ENCODE measurements at regions not wholly inside any gene's neighbourhood (a gene's known extent, or its start where the extent isn't known, plus 50 kb on each side); places are given as distances from the start of the nearest gene placed in this dataset.
"Not testable (repeated sequence)": the region's sequence is repeated elsewhere in the genome, so short reads cannot be mapped to it uniquely, and the experiment has no call there.

DNA sequence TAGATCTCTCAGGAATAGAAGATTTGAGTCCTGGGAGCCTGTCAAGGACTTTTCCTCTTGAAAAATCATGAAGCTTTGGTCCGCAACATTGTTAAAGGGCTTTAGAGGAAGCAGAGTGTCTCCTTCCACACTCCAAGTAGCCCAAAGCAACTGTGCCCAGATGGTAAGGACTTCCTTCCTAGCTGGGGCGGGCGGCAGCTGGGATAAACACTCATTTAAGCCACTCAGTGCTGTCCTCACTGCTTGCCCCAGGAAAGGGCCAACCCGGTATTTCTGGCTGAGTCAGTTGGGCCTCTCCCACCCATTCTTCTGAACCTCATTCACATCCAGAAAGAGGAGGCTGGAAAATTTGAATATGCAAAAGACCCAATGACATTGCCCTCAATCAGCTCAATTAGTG lies 144.3 kb downstream of the CHIC2 start:
- no peak for DNase-seq
- peak; percentile 40 for ATAC-seq

DNA sequence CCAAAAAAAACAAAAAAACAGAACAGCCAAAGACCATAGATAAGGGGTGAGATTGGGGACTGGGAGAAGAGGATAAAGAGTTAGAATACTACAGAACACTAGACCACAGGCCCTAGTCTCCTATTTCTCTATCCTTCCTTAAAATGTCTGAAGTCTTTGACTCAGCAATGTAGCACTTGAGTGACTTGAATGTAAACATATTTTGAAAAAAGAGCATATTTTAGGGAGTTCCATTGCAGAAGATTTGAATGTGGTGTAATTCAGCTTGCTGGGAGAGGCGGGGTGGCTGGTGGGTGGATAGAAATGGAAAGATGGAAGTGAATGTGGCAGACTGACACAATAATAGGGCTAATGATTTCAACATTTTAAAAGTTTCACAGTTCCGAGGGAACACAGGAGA lies 144.9 kb downstream of the CHIC2 start:
- ATAC-seq = no peak
- DNase-seq = no peak

DNA sequence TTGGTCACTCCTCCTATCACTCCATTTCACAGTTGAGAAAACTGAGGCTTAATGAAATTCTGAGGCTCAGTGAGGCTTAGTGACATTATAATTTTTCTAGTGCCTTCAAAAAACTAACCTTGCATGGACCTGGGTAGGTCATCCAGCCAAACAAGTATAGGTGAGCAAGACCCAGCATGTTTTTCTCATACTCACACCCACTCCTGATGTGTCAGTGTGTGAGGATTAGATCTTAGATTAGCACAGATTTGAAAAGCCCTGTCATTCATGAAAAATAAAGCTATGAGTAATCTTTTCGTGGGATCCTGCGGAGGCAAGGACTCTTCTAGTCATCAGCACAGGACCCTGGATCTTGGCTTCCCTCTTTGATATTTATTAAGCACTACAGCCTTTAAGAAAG lies 146.7 kb downstream of the CHIC2 start:
- peak; percentile 47 for ATAC-seq
- DNase-seq = no peak

DNA sequence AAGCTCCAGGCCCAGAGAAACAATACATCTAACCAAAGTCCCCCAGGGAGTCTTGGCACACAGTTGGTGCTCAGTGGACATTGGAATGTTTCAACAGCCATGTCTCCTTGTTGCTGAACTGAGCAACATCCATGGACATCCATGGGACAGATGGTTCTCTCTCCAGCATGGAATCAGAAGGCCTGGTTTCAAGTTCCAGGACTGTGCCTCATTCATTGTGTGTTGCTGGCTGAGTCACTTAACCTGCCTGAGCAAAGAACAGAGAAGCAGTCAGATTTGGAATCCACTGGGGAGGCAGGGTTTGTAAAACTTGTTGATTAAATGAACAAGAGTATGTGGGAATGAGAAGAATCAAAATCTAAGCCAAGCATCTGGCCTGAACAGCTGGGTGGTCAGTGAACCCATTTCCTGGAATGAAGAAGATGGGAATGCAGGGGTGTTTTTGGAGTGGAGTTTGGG lies 147.9 kb downstream of the CHIC2 start:
- ATAC-seq = no peak
- DNase-seq = no peak

DNA sequence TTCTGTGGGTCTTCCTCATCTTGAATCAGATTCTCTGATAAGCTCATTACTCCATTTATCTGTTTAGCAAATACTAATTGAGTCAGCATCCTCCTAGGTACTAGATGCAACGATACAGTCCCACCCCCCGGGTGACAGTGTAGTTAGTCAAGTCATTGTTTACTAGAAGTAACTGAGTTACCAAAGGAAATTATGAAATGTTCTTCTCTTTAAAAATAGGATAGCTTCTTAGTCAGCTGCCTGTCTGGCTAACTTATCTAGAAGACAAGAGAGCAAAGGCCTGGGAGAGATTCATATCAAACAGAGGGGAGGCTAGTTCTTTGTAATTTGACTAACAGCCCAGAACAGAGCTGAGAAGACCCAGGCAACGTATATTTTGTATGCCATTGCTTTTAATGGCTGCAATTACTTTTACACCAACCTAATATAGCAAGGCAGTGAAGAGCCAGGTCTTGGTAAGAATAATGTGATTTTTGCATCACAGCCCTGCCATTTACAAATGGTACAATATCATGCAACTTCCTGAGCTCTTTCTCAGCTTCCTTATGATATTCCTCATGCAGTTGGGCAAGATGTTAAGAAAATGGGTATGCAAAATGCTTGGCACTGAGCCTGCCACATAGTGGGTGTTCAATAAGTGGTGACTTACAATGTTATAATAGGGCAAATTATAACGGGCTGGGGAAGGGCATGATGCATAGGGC lies 149.9 kb downstream of the CHIC2 start:
- ATAC-seq = no peak
- no peak for DNase-seq

DNA sequence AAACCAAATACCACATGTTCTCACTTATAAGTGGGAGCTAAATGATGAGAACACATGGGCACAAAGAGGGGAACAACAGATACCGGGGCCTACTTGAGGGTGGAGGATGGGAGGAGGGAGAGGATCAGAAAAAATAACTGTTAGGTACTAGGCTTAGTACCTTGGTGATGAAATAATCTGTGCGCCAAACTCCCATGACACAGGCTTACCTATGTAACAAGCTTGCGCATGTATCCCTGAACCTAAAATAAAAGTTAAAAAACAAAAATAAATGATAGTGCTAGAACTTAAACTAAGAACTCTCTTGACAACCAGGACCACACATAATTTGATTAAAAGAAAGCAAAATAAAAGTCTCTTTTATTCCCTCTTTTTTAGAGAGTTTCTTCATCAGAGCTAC lies 150.6 kb downstream of the CHIC2 start:
- ATAC-seq = no peak
- no peak for DNase-seq

DNA sequence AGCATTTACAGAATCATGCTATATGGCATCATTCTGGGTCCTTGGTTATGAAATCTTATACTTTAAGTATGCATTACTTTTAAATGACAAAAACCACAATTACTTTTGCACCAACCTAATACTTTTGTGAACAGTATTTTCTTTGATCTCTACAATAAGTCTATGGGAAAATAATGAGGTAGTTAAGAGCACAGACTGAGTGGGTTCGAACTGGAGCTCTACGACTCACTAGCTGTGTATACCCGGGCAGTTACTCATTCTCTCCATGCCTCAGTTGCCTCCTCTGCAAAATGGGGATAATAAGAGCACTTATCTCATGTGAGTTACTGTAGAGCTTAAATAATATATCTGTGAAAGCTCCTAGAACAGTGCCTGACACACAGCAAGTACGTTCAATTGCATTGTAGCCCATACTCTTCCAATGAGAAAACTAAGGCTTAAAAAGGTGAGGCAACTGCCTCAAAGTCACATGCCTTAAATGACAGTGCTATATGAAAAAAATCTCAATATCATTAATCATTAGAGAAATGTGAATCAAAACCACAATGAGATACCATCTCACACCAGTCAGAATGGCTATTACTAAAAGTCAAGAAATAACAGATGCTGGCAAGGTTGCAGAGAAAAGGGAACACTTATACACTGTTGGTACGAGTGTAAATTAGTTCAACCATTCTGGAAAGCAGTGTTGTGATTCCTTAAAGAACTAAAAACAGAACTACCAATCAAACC lies 151.5 kb downstream of the CHIC2 start:
- no peak for ATAC-seq
- no peak for DNase-seq

DNA sequence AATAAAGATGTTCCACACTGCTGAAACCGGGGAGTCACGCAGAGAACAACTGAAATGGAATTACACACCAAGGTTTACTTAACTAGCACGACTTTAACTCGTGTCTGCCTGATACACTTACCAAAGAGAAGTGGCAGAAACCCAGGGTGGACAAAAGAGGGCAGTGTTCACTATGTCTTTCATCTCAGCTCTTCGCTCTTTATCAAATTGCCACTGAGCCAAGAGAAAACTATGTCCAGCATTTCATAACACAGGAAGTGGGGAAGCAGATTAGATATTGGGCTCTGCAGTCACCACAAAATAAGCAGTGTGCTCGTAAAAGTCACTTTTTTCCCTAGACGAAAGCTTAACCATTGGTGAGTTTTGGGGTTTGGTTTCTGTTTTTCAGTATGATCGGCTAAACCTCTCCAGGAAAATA lies 155.7 kb downstream of the CHIC2 start:
- DNase-seq (peak; percentile 9), ATAC-seq (peak; percentile 65)

DNA sequence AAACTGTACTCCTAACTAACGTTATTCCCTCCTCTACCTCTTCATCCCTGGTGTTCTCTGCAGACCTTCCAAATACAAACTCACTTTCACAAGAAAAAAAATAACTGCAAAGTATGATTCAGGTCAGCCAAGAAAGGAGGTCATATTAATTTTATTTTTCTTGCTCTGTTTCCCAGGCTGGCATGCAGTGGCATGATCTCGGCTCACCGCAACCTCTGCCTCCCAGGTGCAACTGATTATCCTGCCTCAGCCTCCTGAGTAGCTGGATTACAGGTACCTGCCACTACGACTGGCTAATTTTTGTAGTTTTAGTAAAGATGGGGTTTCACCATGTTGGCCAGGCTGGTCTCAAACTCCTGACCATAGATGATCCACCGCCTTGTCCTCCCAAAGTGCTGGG lies 156.6 kb downstream of the CHIC2 start:
- ATAC-seq = no peak

DNA sequence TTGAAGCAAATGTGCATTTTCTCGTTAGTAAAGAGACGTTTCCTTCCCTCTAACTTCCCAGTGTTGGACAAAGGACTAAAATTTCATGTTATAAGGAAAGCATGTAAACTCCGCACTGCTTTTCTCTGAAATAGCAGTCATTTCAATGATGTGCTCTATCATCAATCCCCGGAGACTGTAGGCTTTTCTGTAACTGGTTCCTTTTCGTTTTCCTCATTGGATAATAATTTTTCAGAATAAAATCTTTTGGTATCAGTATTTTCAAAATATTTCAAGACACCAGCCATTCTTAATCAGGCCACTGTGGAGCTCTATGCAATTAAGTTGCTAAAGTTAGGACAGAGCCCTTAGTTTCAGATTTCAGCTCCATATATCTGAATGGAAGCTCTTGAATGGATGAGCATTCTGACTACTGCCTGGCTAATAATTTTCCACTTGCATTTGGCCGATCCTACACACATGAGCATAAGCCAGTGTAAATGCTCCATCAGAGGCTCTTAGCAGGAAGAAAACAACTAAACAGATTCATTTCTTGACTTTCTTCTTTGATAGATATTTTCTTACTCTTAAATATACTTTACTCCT lies 157.7 kb downstream of the CHIC2 start:
- DNase-seq (no peak), ATAC-seq (no peak)

More for the DNA sequence above, 156.6 kb downstream of the CHIC2 start:
- no peak for DNase-seq

DNA sequence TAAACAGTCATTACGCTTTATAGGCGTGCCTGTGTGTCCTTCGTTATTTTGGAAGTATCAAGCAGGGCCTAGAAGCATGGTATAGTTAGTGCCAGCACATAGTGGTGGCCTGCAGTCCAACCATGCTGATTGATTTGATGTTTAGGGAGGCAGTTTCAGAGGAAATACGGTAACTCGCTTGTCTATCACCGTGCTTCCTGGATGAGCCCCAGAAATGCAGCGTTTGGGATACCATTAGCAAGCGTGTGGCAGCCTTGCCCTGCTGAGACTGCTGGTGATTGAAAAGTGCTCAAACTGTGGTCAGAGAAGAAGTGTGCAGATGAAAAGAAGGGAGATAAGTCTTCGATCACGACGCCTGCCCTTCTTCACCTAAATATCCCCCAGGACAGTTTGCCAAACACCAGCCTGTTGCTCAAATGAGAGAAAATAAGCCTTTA lies 158.4 kb downstream of the CHIC2 start:
- no peak for ATAC-seq
- DNase-seq = no peak

DNA sequence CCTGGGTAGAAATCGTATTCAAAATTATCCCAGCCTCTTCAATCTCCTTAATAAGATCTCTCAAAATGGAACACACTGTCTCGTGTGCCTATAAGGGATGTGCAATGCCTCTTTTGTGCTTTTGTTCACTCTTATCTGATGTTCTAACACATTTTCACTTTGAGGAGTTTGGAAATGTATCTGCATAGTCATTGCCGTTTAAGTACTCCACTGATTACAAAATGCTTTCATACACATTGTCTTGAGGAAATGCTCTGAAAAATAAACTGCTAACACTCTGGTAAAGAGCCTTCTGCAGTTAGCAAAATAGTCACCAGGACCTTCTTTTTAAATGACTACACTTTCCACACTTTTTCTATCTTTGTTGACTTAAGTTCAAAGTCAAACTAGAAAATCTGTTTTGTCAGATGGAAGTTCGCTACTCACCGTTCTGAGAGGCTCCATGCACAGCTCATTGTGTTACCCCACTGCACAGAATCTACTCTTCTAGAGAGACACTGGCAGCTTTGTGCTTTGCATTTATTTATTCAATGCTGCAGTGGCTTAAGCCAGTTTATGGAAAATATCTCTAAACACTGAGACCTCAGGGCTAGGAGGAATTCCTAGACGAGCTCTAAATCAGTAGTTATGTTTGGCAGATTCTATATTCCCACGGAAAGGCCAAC lies 159.0 kb downstream of the CHIC2 start:
- no peak for DNase-seq
- no peak for ATAC-seq

DNA sequence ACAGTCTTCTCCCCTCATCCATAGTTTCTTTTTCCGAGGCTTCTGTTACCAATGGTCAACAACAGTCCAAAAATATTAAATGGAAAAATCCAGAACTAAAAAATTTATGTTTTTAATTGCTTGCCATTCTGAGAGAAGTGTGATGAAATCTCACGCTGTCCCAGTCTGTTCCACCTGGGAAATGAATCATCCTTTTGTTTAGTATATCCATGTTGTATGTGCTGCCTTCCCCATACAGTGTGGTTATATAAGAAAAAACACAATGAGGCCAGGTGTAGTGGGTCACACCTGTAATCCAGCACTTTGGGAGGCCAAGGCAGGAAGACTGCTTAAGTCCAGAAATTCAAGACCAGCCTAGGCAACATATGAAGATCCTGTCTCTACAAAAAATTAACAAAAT lies 161.6 kb downstream of the CHIC2 start:
- DNase-seq = no peak
- no peak for ATAC-seq

DNA sequence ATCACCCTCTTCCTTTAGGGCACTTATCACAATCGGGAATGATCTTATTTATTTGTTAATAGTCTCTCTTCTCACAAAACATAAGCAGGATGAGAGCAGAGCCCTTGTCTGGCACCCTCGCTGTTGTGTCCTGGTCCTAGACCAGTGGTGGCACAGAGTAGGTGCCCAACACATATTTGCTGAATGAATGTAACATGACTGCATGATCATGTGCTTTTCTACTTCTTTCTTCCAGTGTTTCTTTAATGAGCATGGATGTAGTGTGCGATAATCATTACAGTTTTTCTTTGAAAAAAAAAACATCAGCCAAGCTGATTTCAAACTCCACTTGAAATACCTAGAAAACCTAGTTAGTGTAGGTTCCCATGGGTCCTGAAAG lies 164.1 kb downstream of the CHIC2 start:
- DNase-seq (no peak), ATAC-seq (no peak)

DNA sequence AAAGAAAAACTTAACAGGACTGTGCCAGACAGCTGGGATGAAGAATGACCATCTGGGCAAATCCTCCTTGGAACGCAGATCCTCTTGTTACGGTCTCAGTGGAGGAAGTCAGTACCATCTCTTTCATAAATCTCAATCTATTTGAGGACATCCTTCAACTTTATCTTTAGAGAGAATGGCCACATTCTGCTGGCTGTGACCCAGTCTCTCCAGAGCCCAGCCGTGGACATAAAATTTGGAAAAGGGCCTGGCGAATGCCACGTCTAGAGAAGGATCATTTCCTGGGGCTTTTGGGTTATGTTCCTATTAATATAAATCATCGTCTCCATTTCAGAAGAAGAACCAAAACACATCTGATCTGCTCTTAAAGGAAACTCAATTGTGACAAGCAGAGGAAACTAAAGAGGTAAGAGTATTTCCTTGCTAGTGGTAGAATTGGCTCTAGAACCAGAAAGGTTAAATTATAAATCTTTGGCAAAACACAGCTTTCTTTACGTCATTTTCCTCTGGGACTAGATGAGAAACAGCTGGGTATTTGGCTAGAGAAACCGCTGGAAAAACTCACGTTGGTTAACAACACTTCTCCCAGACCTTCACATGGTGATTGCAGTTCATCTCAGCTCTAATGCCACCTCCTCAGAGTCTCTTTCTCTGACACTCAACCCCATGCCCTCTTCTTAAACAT lies 164.7 kb downstream of the CHIC2 start:
- DNase-seq (no peak), ATAC-seq (no peak)

DNA sequence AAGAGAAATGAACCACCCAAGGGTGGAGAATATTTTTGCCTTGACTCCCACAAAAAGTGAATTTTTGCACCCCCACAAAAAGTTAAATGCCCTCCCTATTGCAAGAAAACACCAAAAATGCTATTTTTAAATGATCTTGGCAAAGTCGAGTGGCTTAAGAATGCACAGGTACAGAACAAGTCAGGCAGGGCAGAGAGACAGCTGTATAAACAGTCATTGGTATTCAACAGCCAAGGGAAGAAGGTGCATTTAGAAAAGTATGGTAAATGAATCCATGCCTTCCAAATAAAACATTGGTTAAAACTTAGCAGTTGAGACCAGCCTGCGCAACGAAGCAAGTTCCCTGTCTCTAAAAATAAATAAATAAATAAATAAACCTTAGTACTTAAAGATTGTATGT lies 169.3 kb downstream of the CHIC2 start:
- DNase-seq (no peak), ATAC-seq (no peak)

DNA sequence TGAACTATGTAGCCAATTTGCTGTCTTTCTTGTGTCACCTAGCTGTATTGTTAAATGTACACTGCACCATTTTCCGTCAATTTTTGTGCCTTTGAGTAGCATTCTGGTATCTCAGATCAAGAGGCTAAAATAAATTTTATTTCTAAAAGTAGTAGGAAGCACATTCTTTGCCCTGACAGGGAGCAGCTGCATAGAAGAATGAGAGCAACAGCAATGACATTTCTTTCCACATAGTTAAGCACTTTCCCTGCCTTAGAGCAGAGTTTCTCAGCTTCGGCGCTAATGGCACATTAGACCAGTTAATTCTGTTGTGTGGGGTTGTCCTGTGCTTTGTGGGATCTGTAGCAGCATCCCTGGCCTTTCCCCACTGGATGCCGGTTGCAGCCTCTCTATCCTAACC lies 173.9 kb downstream of the CHIC2 start:
- DNase-seq = no peak
- no peak for ATAC-seq

DNA sequence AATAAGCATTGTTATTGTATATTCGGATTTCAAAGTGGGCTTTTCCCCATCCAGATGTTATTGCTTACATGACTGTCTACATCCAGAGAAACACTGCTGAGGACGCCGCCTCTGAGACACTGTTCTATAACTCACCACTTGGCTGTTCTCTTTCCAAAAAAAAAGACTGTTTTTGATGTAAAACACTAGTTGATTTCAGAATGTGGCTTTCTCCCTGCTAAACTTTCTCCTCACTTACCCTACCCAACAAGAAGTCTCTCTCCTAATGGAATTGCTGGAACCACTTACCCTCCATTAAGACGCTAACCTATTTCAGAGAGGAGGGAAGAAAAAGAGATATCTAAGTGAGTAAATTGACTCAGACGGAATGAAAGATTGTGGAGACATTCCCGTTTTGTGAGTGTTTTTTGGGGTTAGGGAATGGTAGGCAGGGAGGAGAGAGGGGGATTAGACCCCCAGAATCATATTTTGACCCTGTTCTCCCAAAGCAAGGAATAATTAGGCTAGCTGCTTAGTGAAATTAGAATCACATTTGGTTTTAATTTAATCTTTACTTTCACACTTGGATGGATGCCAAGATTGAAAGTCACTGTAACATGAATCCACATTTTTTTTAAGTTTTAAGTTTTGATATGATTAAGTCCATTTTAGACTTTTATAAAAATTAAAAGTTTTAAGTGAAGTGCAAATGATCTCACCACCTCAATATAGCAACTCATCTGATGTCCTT lies 174.9 kb downstream of the CHIC2 start:
- no peak for DNase-seq

DNA sequence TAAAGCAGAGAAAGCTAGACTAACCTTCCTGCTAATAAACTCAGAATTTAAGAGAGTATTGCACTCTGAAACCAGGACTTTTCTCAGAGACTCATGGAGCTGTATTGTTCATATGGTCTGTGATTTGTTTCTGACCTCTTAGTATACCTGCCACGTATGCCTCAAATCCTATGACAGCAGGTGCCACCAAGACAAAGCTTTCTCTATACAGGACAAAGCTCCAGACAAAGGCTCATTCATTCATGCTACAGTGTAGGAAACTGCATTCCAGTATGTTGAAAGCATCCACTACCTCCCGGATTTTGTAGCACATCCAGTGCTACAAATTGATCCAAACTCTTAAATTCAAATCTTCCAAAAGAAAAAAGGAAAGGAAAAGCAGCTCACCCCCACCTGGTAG lies 178.3 kb downstream of the CHIC2 start:
- no peak for DNase-seq
- ATAC-seq = no peak

More for the DNA sequence above, 174.9 kb downstream of the CHIC2 start:
- no peak for ATAC-seq

DNA sequence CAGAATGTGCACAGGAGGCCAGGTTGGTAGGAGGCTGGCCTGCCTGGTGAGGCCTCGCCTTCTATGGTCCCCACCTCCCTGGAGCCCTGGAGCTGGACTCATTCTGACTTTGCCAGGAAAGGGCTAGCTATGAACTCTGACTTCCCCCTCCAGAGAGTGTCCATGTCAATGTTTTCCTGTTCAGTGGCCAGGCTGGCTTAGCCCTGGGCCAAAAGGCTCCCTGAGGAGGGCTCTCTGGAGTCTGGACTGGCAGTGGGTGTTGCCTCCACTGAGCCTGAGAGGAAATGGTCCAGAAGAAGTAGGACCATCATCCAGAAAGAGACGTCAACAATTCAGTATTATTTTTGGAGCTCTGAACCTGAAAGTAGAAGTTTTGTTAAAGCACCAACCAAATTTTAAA lies 178.7 kb downstream of the CHIC2 start:
- no peak for ATAC-seq
- DNase-seq = no peak

DNA sequence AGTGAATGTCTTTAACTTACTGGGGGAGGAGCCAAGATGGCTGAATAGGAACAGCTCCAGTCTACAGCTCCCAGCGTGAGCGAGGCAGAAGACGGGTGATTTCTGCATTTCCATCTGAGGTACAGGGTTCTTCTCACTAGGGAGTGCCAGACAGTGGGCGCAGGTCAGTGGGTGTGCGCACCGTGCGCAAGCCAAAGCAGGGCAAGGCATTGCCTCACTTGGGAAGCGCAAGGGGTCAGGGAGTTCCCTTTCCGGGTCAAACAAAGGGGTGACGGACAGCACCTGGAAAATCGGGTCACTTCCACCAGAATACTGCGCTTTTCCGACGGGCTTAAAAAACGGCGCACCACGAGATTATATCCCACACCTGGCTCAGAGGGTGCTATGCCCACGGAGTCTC lies 187.3 kb downstream of the CHIC2 start:
- ATAC-seq, DNase-seq: not testable (repeated sequence)

DNA sequence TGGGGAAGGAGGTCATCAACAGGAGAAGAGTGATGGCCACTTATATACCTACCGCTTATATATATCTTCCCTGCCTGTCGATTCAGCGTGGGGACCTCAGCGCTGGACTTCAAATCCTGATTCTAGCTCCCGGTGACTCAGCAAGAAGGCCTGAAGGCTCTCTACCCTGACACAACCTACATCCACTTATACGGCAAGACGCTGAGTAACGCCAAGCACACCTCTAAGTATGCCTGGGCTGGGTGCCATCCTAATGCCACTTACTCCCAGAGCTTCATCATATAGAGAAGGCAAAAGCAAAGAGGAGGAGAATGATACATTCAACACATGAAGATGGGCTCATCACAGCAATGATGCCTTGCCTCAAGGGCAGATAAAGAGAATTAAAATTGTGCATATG lies 198.3 kb downstream of the CHIC2 start:
- no peak for DNase-seq
- ATAC-seq = no peak
